HG02981 (cell line): ENCODE measurements at regions not wholly inside any gene's neighbourhood (a gene's known extent, or its start where the extent isn't known, plus 50 kb on each side); places are given as distances from the start of the nearest gene placed in this dataset.
"Not testable (repeated sequence)": the region's sequence is repeated elsewhere in the genome, so short reads cannot be mapped to it uniquely, and the experiment has no call there.

Experiments used
- ATAC-seq: cut with Tn5 transposase; IDR thresholded peaks from one replicate; pipeline ENCODE4 v1.9.1; 2021; ENCODE audit warnings: mild to moderate bottlenecking, moderate library complexity; ENCODE audit not compliant: unreplicated experiment

DNA sequence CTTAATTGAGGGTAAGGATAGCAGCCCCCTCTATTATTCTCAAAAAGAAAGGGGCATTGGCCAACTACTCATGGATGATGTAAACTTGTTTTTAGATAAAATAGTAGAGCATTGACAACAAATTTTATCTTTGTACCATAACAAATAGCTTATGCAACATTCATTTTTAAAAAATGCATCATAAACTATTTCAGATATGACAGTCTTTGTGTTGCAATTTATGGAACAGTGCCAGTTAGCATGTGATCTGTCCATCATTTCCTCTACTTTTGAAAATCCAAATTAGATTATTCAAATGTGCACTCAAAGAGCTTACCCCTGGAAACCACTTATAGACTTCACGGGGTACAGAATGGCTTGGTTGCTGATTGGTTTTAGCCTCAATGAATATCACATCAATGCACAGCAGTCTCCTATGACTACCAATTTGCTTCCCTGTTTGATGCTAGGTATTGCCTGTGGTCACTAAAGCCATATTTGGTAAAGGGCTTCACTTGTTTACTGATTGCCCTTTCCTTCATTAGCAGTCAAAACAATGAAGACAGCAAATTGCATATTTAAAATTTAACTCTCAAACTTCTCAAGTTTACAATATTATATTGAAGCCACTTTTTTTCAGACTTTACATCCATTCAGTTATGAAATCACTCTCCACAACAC, 274.9 kb upstream of the MGAT4C start:
- no peak for ATAC-seq

DNA sequence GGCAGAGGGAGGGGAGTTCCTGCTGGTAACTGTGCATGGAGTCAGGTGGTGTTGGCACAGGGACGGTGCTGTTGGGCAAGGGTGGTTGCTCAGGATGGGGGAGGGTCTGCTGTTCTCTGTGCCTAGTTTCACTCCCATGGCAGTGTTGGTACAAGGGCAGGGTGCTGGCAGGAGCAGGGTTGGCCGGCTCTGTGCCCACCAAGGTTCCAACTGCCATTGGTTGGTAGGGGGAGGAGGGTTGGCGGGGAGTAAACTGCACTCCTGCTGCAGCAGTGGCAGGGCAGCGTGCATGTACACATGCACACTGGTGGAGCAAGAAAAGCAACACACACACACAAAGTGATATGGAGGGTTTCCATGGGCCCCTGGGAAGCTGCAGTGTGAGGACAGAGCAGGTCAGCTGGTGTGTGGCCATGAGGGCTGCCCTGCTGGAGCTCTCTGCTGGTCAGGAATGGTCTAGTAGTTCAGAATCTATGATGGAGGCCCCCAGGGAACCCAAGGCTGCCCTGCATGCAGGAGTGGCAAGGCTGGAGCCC, 269.9 kb upstream of the MGAT4C start:
- ATAC-seq = no peak

DNA sequence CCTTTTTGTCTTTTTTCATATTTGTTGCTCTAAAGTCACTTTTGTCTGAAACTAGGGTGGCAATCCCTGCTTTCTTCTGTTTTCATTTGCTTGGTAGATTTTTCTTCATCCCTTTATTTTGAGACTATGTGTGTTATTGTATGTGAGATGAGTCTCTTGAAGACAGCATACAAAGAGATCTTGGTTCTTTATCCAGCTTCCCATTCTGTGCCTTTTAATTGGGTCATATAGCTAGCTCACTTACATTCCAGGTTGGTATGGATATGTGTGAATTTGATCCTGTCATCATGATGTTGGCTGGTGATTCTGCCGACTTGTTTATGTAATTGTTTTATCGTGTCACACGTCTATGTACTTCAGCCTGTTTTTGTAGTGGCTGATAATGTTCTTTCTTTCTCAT, 267.7 kb upstream of the MGAT4C start:
- ATAC-seq = no peak

DNA sequence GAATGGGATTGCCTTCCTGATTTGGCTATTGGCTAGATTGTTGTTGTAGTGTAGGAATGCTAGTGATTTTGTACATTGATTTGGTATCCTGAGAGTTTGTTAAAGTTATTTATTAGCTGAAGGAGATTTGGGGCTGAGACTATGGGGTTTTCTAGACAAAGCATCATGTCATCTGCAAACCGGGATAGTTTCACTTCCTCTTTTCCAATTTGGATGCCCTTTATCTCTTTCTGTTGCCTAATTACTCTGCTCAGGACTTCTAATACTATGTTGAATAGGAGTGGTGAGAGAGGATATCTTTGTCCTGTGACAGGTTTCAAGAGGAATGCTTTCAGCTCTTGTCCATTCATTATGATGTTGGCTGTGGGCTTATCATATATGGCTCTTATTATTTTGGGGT, 265.7 kb upstream of the MGAT4C start:
- no peak for ATAC-seq

GRCh38 chr12:86513226-86513625, 257.0 kb upstream of the MGAT4C start:
- no peak for ATAC-seq

DNA sequence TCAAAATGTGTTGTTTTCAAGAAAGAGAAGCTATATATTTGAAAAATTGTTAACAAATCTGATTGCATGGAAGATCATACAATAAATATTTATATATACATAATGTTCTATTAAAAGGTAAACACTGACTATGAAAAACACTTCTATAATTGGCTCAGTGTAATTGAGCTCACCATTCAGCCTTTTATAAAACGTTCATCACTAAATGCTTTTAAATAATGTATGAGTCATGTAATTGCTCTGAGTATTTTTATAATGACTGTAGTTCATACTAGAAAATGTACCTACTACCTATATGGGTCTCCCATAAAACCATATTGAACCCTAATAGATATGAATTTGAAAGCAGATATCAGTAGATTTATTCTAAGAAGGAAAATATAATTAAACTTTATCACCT, 240.4 kb upstream of the MGAT4C start:
- ATAC-seq = no peak

- no peak for ATAC-seq
Observed at GRCh38 chr12:86484473-86484872, 228.3 kb upstream of the MGAT4C start.

DNA sequence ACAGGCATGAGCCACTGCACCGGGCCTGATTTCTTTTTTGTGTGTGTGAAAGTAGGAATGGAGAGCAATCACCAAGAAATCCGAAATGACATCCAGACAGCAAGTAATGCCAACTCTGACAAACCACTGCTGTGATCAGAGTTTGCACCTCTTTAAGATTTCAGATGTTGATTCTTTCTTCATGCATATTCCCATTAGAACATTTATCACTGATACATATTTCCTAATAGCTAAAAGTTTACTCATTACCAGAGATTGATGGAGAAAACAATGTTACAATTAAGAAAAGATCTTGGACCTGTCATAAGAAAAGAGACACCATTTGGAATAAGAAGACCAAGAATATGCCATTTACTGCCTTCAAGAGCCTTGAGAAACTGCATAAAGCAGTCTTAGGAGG, 217.0 kb upstream of the MGAT4C start:
- ATAC-seq = no peak

GRCh38 chr12:86456776-86457175, 200.6 kb upstream of the MGAT4C start:
- no peak for ATAC-seq

- ATAC-seq = no peak
Observed at GRCh38 chr12:86456241-86456640, 200.1 kb upstream of the MGAT4C start.

GRCh38 chr12:86445356-86445755, 189.2 kb upstream of the MGAT4C start:
- no peak for ATAC-seq

GRCh38 chr12:86435053-86435452, 178.9 kb upstream of the MGAT4C start:
- no peak for ATAC-seq

GRCh38 chr12:86429824-86430223, 173.6 kb upstream of the MGAT4C start:
- no peak for ATAC-seq

DNA sequence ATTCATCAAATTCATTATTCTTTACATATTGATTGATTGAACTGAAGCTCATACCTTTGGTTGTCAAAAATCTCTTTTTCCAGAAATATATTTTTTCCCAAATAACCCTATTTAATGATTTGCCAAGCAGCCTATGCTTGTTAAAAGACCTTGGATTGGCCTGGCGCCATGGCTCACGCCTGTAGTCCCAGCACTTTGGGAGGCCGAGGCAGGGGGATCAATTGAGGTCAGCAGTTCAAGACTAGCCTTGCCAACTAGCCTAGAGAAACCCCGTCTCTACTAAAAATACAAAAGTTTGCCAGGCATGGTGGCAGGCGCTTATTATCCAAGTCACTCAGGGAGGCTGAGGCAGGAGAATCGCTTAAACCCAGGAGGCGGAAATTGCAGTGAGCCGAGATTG, 165.1 kb upstream of the MGAT4C start:
- ATAC-seq = no peak

GRCh38 chr12:86414201-86414600, 158.0 kb upstream of the MGAT4C start:
- no peak for ATAC-seq

DNA sequence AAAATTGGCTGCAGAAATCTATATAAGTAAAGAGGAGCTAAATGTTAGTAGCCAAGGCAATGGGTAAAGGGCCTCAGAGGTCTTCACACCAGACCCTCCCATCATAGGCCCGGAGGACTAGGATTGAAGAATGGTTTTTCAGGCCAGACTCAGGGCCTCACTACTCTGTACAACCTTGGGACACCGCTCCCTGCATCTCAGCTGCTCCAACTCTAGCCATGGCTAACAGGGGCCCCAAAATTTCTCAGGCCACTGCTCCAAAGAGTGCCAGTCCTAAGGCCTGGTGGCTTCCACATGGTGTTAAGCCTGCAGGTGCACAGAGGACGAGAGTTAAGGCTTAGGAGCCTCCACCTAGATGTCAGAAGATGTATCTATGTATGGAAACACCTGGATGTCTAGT, 155.5 kb upstream of the MGAT4C start:
- ATAC-seq = no peak

DNA sequence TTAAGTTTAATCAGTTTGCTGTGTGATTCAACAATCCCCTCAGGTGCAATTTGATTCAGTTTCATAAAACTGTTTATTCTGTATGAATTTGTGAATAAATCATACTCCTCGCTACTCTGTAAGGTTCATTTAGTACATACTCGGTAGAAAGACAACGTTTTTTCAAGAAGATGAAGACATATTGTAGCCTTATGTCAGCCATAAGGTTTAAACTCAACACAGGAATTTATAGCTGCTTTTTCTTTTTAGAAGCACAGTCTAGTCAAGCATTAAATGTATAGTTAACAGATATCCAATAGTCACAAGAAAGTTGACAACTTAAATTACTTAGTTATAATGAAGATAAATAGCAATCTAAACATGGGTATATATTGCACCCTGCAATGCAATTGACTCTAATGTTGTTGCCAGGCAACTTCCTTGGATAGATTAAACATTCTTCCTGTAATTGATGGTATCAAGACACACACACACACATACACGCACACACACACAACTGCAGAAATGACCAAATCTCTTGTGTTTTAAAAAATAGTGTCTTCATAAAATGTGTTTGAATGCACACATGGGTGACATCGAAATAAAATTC, 151.5 kb upstream of the MGAT4C start:
- ATAC-seq = no peak

GRCh38 chr12:86389949-86390348, 133.8 kb upstream of the MGAT4C start:
- no peak for ATAC-seq

GRCh38 chr12:86387591-86388145, 131.5 kb upstream of the MGAT4C start:
- no peak for ATAC-seq

DNA sequence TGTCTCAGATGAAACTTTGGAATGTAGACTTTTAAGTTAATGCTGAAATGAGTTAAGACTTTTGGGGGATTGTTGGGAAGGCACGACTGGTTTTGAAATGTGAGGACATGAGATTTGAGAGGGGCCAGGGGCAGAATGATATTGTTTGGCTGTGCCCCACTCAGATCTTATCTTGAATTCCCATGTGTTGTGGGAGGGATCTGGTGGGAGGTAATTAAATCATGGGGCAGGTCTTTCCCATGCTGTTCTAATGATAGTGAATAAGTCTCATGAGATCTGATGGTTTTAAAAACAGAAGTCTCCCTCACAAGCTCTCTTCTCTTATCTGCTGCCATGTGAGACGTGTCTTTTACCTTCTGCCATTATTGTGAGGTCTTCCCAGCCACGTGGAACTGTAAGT, 127.6 kb upstream of the MGAT4C start:
- ATAC-seq = not testable (repeated sequence)

DNA sequence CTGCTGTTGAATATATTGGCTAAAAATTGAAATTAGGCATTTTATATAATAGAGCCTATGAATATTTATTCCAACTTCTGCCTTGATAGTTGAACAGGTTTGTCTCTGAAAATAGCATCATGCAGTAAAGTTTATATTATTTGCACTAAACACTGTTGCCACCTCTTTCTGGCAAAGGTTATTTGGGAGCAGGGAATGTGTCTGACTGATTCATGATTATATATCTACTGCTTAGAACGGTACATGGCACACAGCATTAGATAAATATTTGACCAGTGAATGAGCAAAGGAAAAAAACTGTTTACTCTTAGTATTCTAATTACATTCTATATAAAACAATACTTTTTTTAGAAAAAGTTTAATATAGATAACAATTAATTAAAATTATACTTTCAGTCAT, 123.1 kb upstream of the MGAT4C start:
- no peak for ATAC-seq

DNA sequence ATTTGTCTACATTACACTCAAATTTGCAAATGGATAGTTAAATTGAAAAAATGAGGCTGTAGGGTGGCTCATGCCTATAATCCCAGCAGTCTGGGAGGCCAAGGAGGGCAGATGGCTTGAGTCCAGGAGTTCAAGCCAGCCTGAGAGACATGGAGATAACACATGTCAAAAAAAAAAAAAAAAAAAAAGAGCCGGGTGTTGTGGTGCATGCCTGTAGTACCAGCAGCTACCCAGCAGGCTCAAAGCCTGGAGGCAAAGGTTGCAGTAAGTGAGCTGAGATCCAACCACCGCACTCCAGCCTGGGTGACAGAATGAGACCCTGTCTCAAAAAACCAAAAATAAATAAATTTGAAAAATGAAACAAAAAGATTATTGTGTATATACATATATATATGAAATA, 119.9 kb upstream of the MGAT4C start:
- ATAC-seq = no peak
